Hepatocyte (in vitro differentiated cells): ENCODE measurements at regions not wholly inside any gene's neighbourhood (a gene's known extent, or its start where the extent isn't known, plus 50 kb on each side); places are given as distances from the start of the nearest gene placed in this dataset.
"Not testable (repeated sequence)": the region's sequence is repeated elsewhere in the genome, so short reads cannot be mapped to it uniquely, and the experiment has no call there.

ENCODE experiments used
- CTCF ChIP-seq: fragments of 200-600 bp; sonication (generic); IDR thresholded peaks from 2 replicates; pipeline ENCODE4 v1.5.1; 2016; ENCODE audit warnings: antibody characterized with exemption, mild to moderate bottlenecking; ENCODE audit not compliant: poor library complexity
- EZH2phosphoT487 ChIP-seq: fragments of 200-600 bp; sonication (generic); IDR thresholded peaks from one replicate; pipeline ENCODE4 v1.6.1; 2018; ENCODE audit warnings: antibody characterized with exemption, mild to moderate bottlenecking, low read depth, moderate library complexity; ENCODE audit not compliant: unreplicated experiment, severe bottlenecking

DNA sequence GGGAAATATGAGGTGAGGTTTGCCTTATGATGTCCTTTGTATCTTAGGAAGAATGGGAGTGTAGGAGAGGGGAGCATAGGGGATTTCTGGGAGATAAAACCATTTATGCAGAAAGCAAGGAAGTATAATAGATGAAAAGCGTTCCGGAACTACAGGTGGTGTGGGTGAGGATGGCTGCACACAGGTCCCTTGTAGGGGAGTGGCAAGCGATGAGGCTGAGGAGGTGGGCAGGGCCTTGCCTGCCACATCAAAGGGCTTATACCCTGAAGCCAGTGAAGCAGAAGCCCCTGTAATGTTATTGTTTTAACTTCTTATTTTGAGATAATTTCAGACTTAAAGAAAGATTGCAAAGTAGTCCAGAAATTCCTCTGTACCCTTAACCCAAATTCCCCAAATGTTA is 107.3 kb upstream of the IKBKE start:
- TF ChIP-seq CTCF, EZH2phosphoT487: not testable (repeated sequence)
